WTC11 (cell line): ENCODE measurements at regions not wholly inside any gene's neighbourhood (a gene's known extent, or its start where the extent isn't known, plus 50 kb on each side); places are given as distances from the start of the nearest gene placed in this dataset.
A peak's percentile ranks its signal among the peaks of the same experiment; 100 is the strongest.

Experiments
- AR ChIP-seq: fragments of 250-450 bp; sonication (Bioruptor Pico); IDR thresholded peaks from 2 replicates; pipeline ENCODE4 v1.9.0; 2021; ENCODE audit warnings: mild to moderate bottlenecking
- CREM ChIP-seq: sonication (generic); formaldehyde crosslinking; IDR thresholded peaks from 2 replicates; pipeline ENCODE4 v1.8.1; 2022; ENCODE audit warnings: mild to moderate bottlenecking, missing genetic modification reagents, moderate library complexity
- E2F1 ChIP-seq: sonication (generic); formaldehyde crosslinking; IDR thresholded peaks from 2 replicates; pipeline ENCODE4 v1.8.0; 2022; ENCODE audit warnings: mild to moderate bottlenecking, missing genetic modification reagents
- E2F4 ChIP-seq: sonication (generic); formaldehyde crosslinking; IDR thresholded peaks from 2 replicates; pipeline ENCODE4 v1.8.1; 2022; ENCODE audit warnings: low read depth, mild to moderate bottlenecking, moderate library complexity, missing genetic modification reagents, borderline replicate concordance
- ERG ChIP-seq: fragments of 250-450 bp; sonication (Bioruptor Pico); IDR thresholded peaks from 2 replicates; pipeline ENCODE4 v1.8.0; 2021; ENCODE audit warnings: mild to moderate bottlenecking
- ESRRA ChIP-seq: sonication (generic); formaldehyde crosslinking; IDR thresholded peaks from 2 replicates; pipeline ENCODE4 v1.8.1; 2022; ENCODE audit warnings: mild to moderate bottlenecking, missing genetic modification reagents, borderline replicate concordance
- ETV6 ChIP-seq: sonication (generic); formaldehyde crosslinking; IDR thresholded peaks from 2 replicates; pipeline ENCODE4 v1.8.1; 2022; ENCODE audit warnings: mild to moderate bottlenecking, missing genetic modification reagents
- GABPB1 ChIP-seq: sonication (generic); formaldehyde crosslinking; IDR thresholded peaks from 2 replicates; pipeline ENCODE4 v1.8.1; 2023; ENCODE audit warnings: mild to moderate bottlenecking, missing genetic modification reagents
- IRF1 ChIP-seq: sonication (generic); formaldehyde crosslinking; IDR thresholded peaks from 2 replicates; pipeline ENCODE4 v1.8.0; 2023; ENCODE audit warnings: missing genetic modification reagents
- IRF2 ChIP-seq: sonication (generic); formaldehyde crosslinking; IDR thresholded peaks from 2 replicates; pipeline ENCODE4 v1.8.0; 2022; ENCODE audit warnings: low read depth, missing genetic modification reagents, borderline replicate concordance
- NFATC4 ChIP-seq: fragments of 250-450 bp; sonication (Bioruptor Pico); IDR thresholded peaks from 2 replicates; pipeline ENCODE4 v1.9.0; 2021; ENCODE audit warnings: mild to moderate bottlenecking
- NR1H2 ChIP-seq: sonication (generic); formaldehyde crosslinking; IDR thresholded peaks from 2 replicates; pipeline ENCODE4 v1.9.0; 2021; ENCODE audit warnings: mild to moderate bottlenecking, moderate library complexity, missing genetic modification reagents
- RORB ChIP-seq: fragments of 250-450 bp; sonication (Bioruptor Pico); IDR thresholded peaks from 2 replicates; pipeline ENCODE4 v1.9.0; 2021; ENCODE audit warnings: mild to moderate bottlenecking
- SOX15 ChIP-seq: fragments of 250-450 bp; sonication (Bioruptor Pico); IDR thresholded peaks from 2 replicates; pipeline ENCODE4 v1.9.0; 2021; ENCODE audit warnings: mild to moderate bottlenecking
- SP1 ChIP-seq: sonication (generic); formaldehyde crosslinking; conservative IDR thresholded peaks from 2 replicates; pipeline ENCODE4 v1.8.1; 2022; ENCODE audit warnings: missing genetic modification reagents
- TCF7 ChIP-seq: sonication (generic); formaldehyde crosslinking; IDR thresholded peaks from 2 replicates; pipeline ENCODE4 v1.8.0; 2022; ENCODE audit warnings: mild to moderate bottlenecking, low read depth, missing genetic modification reagents, moderate library complexity
- TEAD4 ChIP-seq: sonication (generic); formaldehyde crosslinking; IDR thresholded peaks from 2 replicates; pipeline ENCODE4 v1.8.0; 2022; ENCODE audit warnings: mild to moderate bottlenecking, missing genetic modification reagents
- TP53 ChIP-seq: sonication (generic); formaldehyde crosslinking; IDR thresholded peaks from 2 replicates; pipeline ENCODE4 v1.8.1; 2023; ENCODE audit warnings: mild to moderate bottlenecking, missing genetic modification reagents
- ZNF138 ChIP-seq: sonication (generic); formaldehyde crosslinking; conservative IDR thresholded peaks from 2 replicates; pipeline ENCODE4 v1.8.1; 2022; ENCODE audit warnings: mild to moderate bottlenecking, moderate library complexity, missing genetic modification reagents
- ZNF219 ChIP-seq: sonication (generic); formaldehyde crosslinking; IDR thresholded peaks from 2 replicates; pipeline ENCODE4 v1.8.0; 2023; ENCODE audit warnings: missing genetic modification reagents, mild to moderate bottlenecking, borderline replicate concordance
- ZNF281 ChIP-seq: sonication (generic); formaldehyde crosslinking; IDR thresholded peaks from 2 replicates; pipeline ENCODE4 v1.8.0; 2023; ENCODE audit warnings: mild to moderate bottlenecking, missing genetic modification reagents
- ZNF425 ChIP-seq: fragments of 250-450 bp; sonication (Bioruptor Pico); conservative IDR thresholded peaks from 2 replicates; pipeline ENCODE4 v1.9.0; 2021; ENCODE audit warnings: mild to moderate bottlenecking
- ZNF671 ChIP-seq: fragments of 250-450 bp; sonication (Bioruptor Pico); IDR thresholded peaks from 2 replicates; pipeline ENCODE4 v1.8.0; 2021; ENCODE audit warnings: mild to moderate bottlenecking
- TF ChIP-seq, protein P1 (sequence below): sonication (generic); formaldehyde crosslinking; IDR thresholded peaks from 2 replicates; pipeline ENCODE4 v1.8.1; 2023; ENCODE audit warnings: mild to moderate bottlenecking, moderate library complexity, missing genetic modification reagents
- TF ChIP-seq, protein P2 (sequence below): sonication (generic); formaldehyde crosslinking; IDR thresholded peaks from 2 replicates; pipeline ENCODE4 v1.8.0; 2022; ENCODE audit warnings: mild to moderate bottlenecking, missing genetic modification reagents

- TF ChIP-seq TCF7 (no peak), ESRRA (CRISPR knock-in tag) (no peak), NFATC4 (no peak), RORB (CRISPR knock-in tag) (peak; percentile 79; the same call in 1 of the 2 replicates), ERG (CRISPR knock-in tag) (no peak), AR (CRISPR knock-in tag) (no peak), TP53 (no peak), GABPB1 (peak; percentile 42; the same call in 1 of the 2 replicates), E2F1 (no peak), SOX15 (CRISPR knock-in tag) (no peak), IRF1 (CRISPR knock-in tag) (no peak), NR1H2 (CRISPR knock-in tag) (no peak), TEAD4 (CRISPR knock-in tag) (no peak), SP1 (CRISPR knock-in tag) (peak; percentile 45; the same call in 1 of the 2 replicates), CREM (CRISPR knock-in tag) (no peak), E2F4 (CRISPR knock-in tag) (no peak), ZNF281 (no peak), ZNF671 (CRISPR knock-in tag) (no peak), ZNF425 (no peak), ZNF219 (CRISPR knock-in tag) (no peak), ETV6 (peak; percentile 57; the same call in 1 of the 2 replicates), IRF2 (CRISPR knock-in tag) (no peak), ZNF138 (CRISPR knock-in tag) (no peak)
- TF ChIP-seq, protein P1, sequence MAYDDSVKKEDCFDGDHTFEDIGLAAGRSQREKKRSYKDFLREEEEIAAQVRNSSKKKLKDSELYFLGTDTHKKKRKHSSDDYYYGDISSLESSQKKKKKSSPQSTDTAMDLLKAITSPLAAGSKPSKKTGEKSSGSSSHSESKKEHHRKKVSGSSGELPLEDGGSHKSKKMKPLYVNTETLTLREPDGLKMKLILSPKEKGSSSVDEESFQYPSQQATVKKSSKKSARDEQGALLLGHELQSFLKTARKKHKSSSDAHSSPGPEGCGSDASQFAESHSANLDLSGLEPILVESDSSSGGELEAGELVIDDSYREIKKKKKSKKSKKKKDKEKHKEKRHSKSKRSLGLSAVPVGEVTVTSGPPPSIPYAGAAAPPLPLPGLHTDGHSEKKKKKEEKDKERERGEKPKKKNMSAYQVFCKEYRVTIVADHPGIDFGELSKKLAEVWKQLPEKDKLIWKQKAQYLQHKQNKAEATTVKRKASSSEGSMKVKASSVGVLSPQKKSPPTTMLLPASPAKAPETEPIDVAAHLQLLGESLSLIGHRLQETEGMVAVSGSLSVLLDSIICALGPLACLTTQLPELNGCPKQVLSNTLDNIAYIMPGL (CRISPR knock-in tag), result peak; percentile 84
- TF ChIP-seq, protein P2, sequence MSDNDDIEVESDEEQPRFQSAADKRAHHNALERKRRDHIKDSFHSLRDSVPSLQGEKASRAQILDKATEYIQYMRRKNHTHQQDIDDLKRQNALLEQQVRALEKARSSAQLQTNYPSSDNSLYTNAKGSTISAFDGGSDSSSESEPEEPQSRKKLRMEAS, result no peak
Observed at GRCh38 chr6:26304797-26305640, 60.0 kb upstream of the BTN3A2 start (continued).
